Brain microvascular endothelial cell (primary cell): ENCODE measurements at regions not wholly inside any gene's neighbourhood (a gene's known extent, or its start where the extent isn't known, plus 50 kb on each side); places are given as distances from the start of the nearest gene placed in this dataset.
A peak's percentile ranks its signal among the peaks of the same experiment; 100 is the strongest.

Experiments used
- DNase-seq: peaks from one replicate; pipeline ENCODE4 v3.0.0-alpha.2; 2020
- H3K27ac ChIP-seq: fragments of 250-450 bp; sonication (Bioruptor Pico); 2 replicates; pipeline ENCODE4 v1.5.1; 2020; ENCODE audit warnings: mild to moderate bottlenecking, moderate library complexity
- H3K27me3 ChIP-seq: fragments of 250-450 bp; sonication (Bioruptor Pico); replicated peaks from 2 replicates; pipeline ENCODE4 v1.5.1; 2020; ENCODE audit warnings: mild to moderate bottlenecking
- H3K36me3 ChIP-seq: fragments of 250-450 bp; sonication (Bioruptor Pico); replicated peaks from 2 replicates; pipeline ENCODE4 v1.5.1; 2020; ENCODE audit warnings: mild to moderate bottlenecking
- H3K4me3 ChIP-seq: 2 replicates; pipeline ENCODE4 v1.5.1; 2011; ENCODE audit warnings: low read depth, mild to moderate bottlenecking, control low read depth, low read length, moderate library complexity
- CTCF ChIP-seq: IDR thresholded peaks from 2 replicates; pipeline ENCODE4 v1.5.1; 2011; ENCODE audit warnings: low read depth, mild to moderate bottlenecking, moderate library complexity, low read length, control low read depth, inconsistent platforms; ENCODE audit errors: missing control alignments
- in situ Hi-C: cut with HindIII; loops from 2 replicates; pipeline ENCODE4 v1.10.0; 2017; ENCODE audit warnings: low sequenced_read_pairs, low pct_ligation_motif_present

- peak; percentile 88 for DNase-seq
- in situ Hi-C loops = no loop called here
Observed at GRCh38 chr1:67883069-67883468, 49.8 kb upstream of the GNG12 start.

More at GRCh38 chr1:67883069-67883468, 49.8 kb upstream of the GNG12 start:
- Histone ChIP-seq H3K36me3 (no peaks in the 10 kb centered on the region), H3K27ac (peak overlapping the region; percentile 85), H3K4me3 (no peak overlapping the region), H3K27me3 (no peaks in the 10 kb centered on the region)
- TF ChIP-seq CTCF = no peak
